ENCODE measurements at regions not wholly inside any gene's neighbourhood (a gene's known extent, or its start where the extent isn't known, plus 50 kb on each side); places are given as distances from the start of the nearest gene placed in this dataset.

- H3K27me3 ChIP-seq (ENCODE audit: control insufficient read depth, insufficient read depth, low read length), result no peaks in the 10 kb centered on the region
- no peak for TF ChIP-seq CTCF (IDR thresholded peaks at IDR 0.05; ENCODE audit: insufficient read depth, low read length, poor library complexity, severe bottlenecking)
- no peaks in the 10 kb centered on the region for H3K36me3 ChIP-seq (ENCODE audit: control insufficient read depth, insufficient read depth, low read length)
- no peak for DNase-seq (ENCODE audit: low read depth)
- H3K4me3 ChIP-seq (ENCODE audit: low read depth, low read length), result no peak overlapping the region
These were observed 79.4 kb upstream of the UST start for GRCh38 chr6:148667395-148667794.

- Histone ChIP-seq H3K27me3 (ENCODE audit: control insufficient read depth, insufficient read depth, low read length) (no peaks in the 10 kb centered on the region), H3K36me3 (ENCODE audit: control insufficient read depth, insufficient read depth, low read length) (no peaks in the 10 kb centered on the region), H3K4me3 (ENCODE audit: low read depth, low read length) (no peak overlapping the region)
- TF ChIP-seq CTCF (IDR thresholded peaks at IDR 0.05; ENCODE audit: insufficient read depth, low read length, poor library complexity, severe bottlenecking), result no peak
- no peak for DNase-seq (ENCODE audit: low read depth)
These were observed 75.7 kb upstream of the UST start for GRCh38 chr6:148671085-148671484.

- no peak overlapping the region for H3K4me3 ChIP-seq (ENCODE audit: low read depth, low read length)
- no peaks in the 10 kb centered on the region for H3K36me3 ChIP-seq (ENCODE audit: control insufficient read depth, insufficient read depth, low read length)
- no peaks in the 10 kb centered on the region for H3K27me3 ChIP-seq (ENCODE audit: control insufficient read depth, insufficient read depth, low read length)
- DNase-seq (ENCODE audit: low read depth), result no peak
- no peak for TF ChIP-seq CTCF (IDR thresholded peaks at IDR 0.05; ENCODE audit: insufficient read depth, low read length, poor library complexity, severe bottlenecking)
These were observed 74.9 kb upstream of the UST start for GRCh38 chr6:148671952-148672351.

- no peak for TF ChIP-seq CTCF (IDR thresholded peaks at IDR 0.05; ENCODE audit: insufficient read depth, low read length, poor library complexity, severe bottlenecking)
- DNase-seq (ENCODE audit: low read depth), result no peak
These were observed 72.5 kb upstream of the UST start for GRCh38 chr6:148674306-148674705.

GRCh38 chr6:148677594-148678476, 69.0 kb upstream of the UST start:
- TF ChIP-seq CTCF (IDR thresholded peaks at IDR 0.05; ENCODE audit: insufficient read depth, low read length, poor library complexity, severe bottlenecking), result no peak
- no peaks in the 10 kb centered on the region for H3K36me3 ChIP-seq (ENCODE audit: control insufficient read depth, insufficient read depth, low read length)
- H3K4me3 ChIP-seq (ENCODE audit: low read depth, low read length), result no peak overlapping the region
- no peak for DNase-seq (ENCODE audit: low read depth)
- H3K27me3 ChIP-seq (ENCODE audit: control insufficient read depth, insufficient read depth, low read length), result no peaks in the 10 kb centered on the region

More at GRCh38 chr6:148674306-148674705, 72.5 kb upstream of the UST start:
- H3K27me3 ChIP-seq (ENCODE audit: control insufficient read depth, insufficient read depth, low read length), result no peaks in the 10 kb centered on the region
- H3K4me3 ChIP-seq (ENCODE audit: low read depth, low read length), result no peak overlapping the region
- H3K36me3 ChIP-seq (ENCODE audit: control insufficient read depth, insufficient read depth, low read length), result no peaks in the 10 kb centered on the region

- no peak for DNase-seq (ENCODE audit: low read depth)
- no peak for TF ChIP-seq CTCF (IDR thresholded peaks at IDR 0.05; ENCODE audit: insufficient read depth, low read length, poor library complexity, severe bottlenecking)
- Histone ChIP-seq H3K27me3 (ENCODE audit: control insufficient read depth, insufficient read depth, low read length) (no peaks in the 10 kb centered on the region), H3K4me3 (ENCODE audit: low read depth, low read length) (no peak overlapping the region), H3K36me3 (ENCODE audit: control insufficient read depth, insufficient read depth, low read length) (no peaks in the 10 kb centered on the region)
These were observed 68.1 kb upstream of the UST start for GRCh38 chr6:148678682-148679081.
